Stimulated activated CD8-positive, alpha-beta memory T cell treated with anti-CD3 and anti-CD28 coated beads, Interleukin-7, amount 100 ng/mL, for 48 hours (primary cell): ENCODE measurements at regions not wholly inside any gene's neighbourhood (a gene's known extent, or its start where the extent isn't known, plus 50 kb on each side); places are given as distances from the start of the nearest gene placed in this dataset.

Experiments
- DNase-seq, 2 donors: peaks; one replicate each; pipeline ENCODE4 v3.0.0-alpha.2; 2020; ENCODE audit warnings: low read depth in 1 of 2; ENCODE audit errors: extremely low read depth in 1 of 2

DNA sequence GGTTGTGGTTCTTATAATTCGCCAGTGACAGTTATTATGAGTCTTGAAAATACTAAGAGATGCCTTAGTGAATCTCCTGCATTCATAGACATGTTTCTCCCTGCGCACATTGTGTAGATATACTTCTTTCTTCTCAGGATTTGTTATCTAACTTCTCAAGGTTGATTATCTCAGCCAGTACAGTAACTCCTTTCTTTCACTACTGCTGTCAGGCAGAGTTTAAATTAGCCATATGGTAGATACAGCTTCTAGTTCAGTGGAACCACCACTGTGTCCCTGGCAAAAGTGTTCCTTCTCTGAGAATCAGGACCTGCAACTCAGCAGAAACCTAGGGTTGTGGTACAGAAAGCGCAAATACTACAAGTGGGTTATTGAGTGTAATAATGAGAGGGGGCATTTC, 175.0 kb upstream of the SGO1 start:
- no peak for DNase-seq

- DNase-seq, result no peak
These were observed 167.3 kb upstream of the SGO1 start for GRCh38 chr3:20353286-20353685.

GRCh38 chr3:20352546-20353179, 166.7 kb upstream of the SGO1 start:
- no peak for DNase-seq

GRCh38 chr3:20350449-20350848, 164.4 kb upstream of the SGO1 start:
- no peak for DNase-seq

GRCh38 chr3:20346916-20347315, 160.9 kb upstream of the SGO1 start:
- DNase-seq, result no peak

- no peak for DNase-seq
These were observed 160.4 kb upstream of the SGO1 start for GRCh38 chr3:20346369-20346768.

DNA sequence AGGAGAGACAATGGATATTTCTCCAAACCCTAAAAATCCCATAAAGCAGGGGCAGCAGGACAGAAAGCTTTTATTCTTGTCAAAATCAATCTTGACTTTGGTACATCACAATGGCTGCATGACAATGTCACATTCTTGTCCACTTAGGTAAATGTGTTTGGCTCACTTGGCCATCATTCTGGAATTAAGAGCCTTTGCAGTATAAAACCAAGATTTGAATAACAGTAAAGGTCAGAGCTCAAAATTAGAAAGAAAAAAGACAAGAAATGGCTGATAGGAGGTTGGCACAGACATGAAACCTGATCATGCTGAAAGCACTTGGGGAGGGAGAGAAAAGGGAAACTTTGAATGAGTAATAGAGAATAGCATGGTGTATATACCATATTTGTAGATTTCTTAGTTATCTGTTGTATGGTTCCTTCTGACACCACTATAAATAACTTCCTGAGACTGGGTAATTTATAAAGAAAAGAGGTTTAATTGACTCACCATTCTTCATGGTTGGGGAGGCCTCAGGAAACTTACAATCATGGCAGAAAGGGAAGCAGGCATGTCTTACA, 158.5 kb upstream of the SGO1 start:
- DNase-seq, result no peak

DNA sequence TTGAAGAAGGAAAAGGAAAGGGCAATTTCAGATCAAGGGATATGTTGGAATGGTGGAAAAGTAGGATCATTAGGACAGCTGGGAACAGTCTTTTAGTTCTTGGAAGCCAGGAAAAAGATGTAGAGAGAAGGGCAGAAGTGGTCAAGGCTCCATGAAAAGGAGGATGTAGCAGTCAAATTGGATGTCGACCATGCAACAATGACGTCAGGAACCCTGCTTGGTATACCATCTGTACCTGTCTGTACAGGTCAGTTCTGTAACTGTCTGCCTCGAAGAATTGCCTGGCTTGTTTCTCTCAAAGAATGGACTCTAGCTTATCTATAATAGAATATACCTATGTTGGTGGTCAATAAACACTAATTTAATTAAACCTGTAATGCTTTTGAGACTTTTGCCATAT, 157.8 kb upstream of the SGO1 start:
- DNase-seq, result no peak

GRCh38 chr3:20340324-20340928, 154.4 kb upstream of the SGO1 start:
- DNase-seq, result peak; percentile 6 to 24

DNA sequence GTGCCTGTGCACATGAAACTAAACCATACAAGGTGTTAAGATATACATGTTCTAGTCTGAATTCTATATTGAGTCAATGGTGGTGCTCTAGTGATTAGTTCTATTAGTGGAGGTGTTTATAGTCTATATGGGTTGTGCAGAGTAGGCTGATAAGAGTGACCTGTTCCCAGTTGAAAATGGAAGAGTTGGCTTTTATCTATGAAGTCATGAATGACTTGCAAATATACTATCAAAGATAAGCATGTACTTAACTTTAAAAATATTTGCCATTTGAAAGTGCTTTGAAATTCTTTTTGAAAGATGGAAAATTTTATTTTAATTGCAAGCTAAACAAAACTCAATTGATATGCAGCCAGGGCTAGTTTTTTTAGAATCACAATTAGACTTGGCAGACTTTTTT, 150.6 kb upstream of the SGO1 start:
- DNase-seq, result no peak

- no peak for DNase-seq
These were observed 148.8 kb upstream of the SGO1 start for GRCh38 chr3:20334842-20335241.

DNA sequence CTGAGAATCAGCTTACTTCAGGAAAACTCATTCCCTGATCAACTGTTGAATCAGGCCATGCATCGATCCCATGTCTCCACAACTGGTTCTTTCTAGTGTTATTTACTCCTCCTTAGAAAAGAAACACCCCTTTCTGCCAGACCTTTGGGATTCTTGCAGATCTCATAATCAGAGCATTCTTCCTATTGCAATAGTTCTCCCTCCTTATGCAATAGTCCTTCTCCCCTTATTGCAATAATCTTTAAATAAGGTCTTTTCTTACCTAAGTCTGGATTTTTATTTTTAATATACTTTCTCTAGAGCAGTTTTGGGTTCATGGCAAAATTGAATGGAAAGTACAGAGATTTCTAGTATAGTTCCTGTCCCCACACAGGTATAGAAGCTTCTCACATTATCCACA, 141.9 kb upstream of the SGO1 start:
- DNase-seq, result no peak

GRCh38 chr3:20326541-20326940, 140.5 kb upstream of the SGO1 start:
- DNase-seq, result no peak

GRCh38 chr3:20325563-20325962, 139.6 kb upstream of the SGO1 start:
- no peak for DNase-seq

DNA sequence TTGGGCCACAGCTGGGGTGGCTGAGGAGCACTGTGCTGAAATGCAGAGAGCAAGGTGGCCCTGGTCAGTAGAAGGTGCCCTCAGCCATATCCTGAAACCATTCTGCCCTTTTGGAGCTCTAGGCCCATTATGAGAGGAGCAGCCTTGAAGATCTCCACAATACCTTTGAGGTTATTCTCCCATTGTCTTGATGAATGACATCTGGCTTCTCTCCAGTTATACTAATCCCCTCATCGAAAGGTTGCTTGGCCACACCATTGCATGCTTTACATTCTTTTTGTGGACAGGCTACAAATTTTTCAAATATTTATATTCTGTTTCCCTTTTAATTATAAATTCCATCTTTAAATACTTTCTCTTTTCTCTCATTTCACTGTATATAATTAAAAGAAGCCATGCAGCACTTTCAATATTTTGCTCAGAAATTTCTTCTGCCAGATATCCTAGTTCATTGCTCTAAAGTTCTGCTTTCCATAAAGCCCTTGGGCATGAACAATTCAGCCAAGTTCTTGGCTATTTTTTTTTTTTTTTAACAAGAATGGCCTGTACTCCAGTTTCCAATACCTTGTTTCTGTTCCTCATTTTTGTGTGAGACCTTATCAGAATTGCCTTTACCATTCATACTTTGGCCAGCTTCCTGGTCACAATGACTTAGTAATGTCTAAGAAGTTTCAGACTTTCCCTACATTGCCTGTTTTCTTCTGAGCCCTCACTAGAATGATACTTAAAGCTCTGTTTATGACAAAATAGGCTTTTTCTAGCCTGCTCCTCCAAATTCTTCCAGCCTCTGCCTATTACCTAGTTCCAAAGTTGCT, 138.9 kb upstream of the SGO1 start:
- no peak for DNase-seq

DNA sequence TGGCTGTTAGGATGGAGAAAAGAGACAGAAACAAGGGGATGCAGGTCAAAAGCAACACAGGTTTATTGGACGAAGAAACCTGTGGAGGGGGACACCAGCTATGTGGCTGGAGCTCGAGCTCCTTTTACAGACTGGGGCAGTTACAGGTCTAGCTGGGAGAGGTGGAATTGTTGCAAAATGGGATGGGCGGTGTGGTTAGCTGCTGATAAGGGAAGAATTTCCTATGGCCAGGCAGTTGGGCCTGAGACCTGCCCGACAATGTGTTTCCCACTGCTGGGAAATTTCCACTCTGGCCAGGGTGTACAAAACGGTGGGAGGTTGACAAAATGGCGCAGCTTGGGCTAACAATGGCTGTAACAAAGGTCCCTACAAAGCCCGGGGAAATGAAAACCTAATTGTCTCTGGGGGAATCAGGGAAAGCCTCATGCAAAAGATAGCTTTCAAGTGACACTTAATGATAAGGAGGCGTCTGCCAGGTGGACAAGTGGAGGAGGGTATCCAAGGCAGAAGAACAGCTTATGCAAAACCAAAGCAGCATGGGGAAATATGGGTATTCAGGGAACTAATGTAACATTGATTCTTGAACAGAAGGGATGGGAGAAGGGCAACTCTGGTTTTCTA, 137.4 kb upstream of the SGO1 start:
- no peak for DNase-seq

GRCh38 chr3:20322085-20322484, 136.1 kb upstream of the SGO1 start:
- no peak for DNase-seq

DNA sequence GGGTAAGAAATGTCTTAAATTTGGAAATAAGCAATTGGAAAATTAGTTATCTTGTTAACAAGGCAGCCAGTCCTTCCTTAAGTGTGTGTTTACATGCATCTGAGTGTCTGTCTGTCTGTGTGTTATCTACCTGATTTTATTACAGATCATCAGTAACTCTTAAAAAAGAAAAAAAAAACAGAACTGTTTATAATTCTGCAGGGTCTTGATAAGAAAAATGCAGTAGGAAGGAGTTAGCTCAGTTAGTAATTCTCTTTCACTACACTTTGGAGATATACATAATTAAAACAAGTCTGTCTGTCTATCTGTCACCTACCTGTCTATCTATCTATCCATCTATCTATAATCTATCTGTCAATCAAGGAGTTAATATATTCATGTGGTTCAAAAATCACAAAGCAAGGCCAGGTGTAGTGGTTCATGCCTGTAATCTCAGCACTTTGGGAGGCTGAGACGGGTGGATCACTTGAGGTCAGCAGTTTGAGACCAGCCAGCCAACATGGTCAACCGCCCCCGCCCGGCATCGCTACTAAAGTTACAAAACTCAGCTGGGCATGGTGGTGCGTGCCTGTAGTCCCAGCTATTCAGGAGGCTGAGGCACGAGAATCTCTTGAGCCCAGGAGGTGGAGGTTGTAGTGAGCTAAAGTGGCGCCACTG, 135.5 kb upstream of the SGO1 start:
- DNase-seq, result no peak

DNA sequence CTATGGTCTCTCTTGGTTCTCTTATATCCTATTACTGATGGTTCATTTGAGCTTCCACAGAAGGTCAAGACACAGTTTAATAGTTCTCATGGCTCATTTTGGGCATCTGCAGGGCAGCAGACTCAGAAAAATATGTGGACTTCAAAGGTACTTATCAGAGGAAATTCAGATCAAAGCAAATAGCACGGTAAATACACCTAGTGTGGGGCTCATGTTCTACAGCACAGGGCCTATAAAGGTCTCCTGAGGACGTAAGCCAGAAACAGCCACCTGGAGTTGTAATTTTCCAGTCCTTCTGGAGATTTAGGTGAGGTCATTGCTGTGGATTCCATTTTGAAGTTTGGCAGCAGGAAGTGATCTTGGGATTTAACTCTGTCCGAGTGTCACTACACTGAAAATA, 134.5 kb upstream of the SGO1 start:
- DNase-seq, result no peak

- DNase-seq, result no peak
These were observed 133.5 kb upstream of the SGO1 start for GRCh38 chr3:20319551-20319950.

- DNase-seq, result no peak
These were observed 131.6 kb upstream of the SGO1 start for GRCh38 chr3:20317616-20318015.
